HG02970 (cell line): ENCODE measurements at regions not wholly inside any gene's neighbourhood (a gene's known extent, or its start where the extent isn't known, plus 50 kb on each side); places are given as distances from the start of the nearest gene placed in this dataset.

ENCODE experiments used
- ATAC-seq: cut with Tn5 transposase; IDR thresholded peaks from one replicate; pipeline ENCODE4 v1.9.1; 2021; ENCODE audit warnings: mild to moderate bottlenecking, moderate library complexity, moderate number of reproducible peaks; ENCODE audit not compliant: unreplicated experiment, low FRiP score

GRCh38 chr12:58252914-58253313, 311.5 kb downstream of the ATP23 start:
- no peak for ATAC-seq

- no peak for ATAC-seq
Measured at GRCh38 chr12:58253663-58254062, 312.3 kb downstream of the ATP23 start.

- ATAC-seq: no peak
Measured at GRCh38 chr12:58254463-58255100, 313.2 kb downstream of the ATP23 start.

- ATAC-seq: no peak
Measured at GRCh38 chr12:58262796-58263195, 321.4 kb downstream of the ATP23 start.

- ATAC-seq: no peak
Measured at GRCh38 chr12:58263816-58264215, 322.4 kb downstream of the ATP23 start.

GRCh38 chr12:58268069-58268468, 326.7 kb downstream of the ATP23 start:
- no peak for ATAC-seq

- no peak for ATAC-seq
Measured at GRCh38 chr12:58269476-58269875, 328.1 kb downstream of the ATP23 start.

GRCh38 chr12:58270966-58271705, 329.8 kb downstream of the ATP23 start:
- ATAC-seq: no peak

- no peak for ATAC-seq
Measured at GRCh38 chr12:58272461-58272860, 331.1 kb downstream of the ATP23 start.

GRCh38 chr12:58277231-58277630, 335.9 kb downstream of the ATP23 start:
- no peak for ATAC-seq

- ATAC-seq: no peak
Measured at GRCh38 chr12:58283553-58283952, 342.2 kb downstream of the ATP23 start.

- ATAC-seq: no peak
Measured at GRCh38 chr12:58285551-58285950, 344.2 kb downstream of the ATP23 start.

GRCh38 chr12:58286353-58286752, 345.0 kb downstream of the ATP23 start:
- no peak for ATAC-seq

- ATAC-seq: no peak
Measured at GRCh38 chr12:58288190-58288589, 346.8 kb downstream of the ATP23 start.

GRCh38 chr12:58291106-58291505, 349.7 kb downstream of the ATP23 start:
- ATAC-seq: no peak

GRCh38 chr12:58293308-58293982, 352.1 kb downstream of the ATP23 start:
- no peak for ATAC-seq

GRCh38 chr12:58295268-58295667, 353.9 kb downstream of the ATP23 start:
- ATAC-seq: no peak

GRCh38 chr12:58296863-58297262, 355.5 kb downstream of the ATP23 start:
- no peak for ATAC-seq

GRCh38 chr12:58298803-58299202, 357.4 kb downstream of the ATP23 start:
- no peak for ATAC-seq

GRCh38 chr12:58299371-58299770, 358.0 kb downstream of the ATP23 start:
- no peak for ATAC-seq

- no peak for ATAC-seq
Measured at GRCh38 chr12:58301038-58301729, 359.8 kb downstream of the ATP23 start.
